T-cell (primary cell): ENCODE measurements at regions not wholly inside any gene's neighbourhood (a gene's known extent, or its start where the extent isn't known, plus 50 kb on each side); places are given as distances from the start of the nearest gene placed in this dataset.

ENCODE experiments used
- ATAC-seq, 4 experiments: fragments of 200-7000 bp in 3 of 4; fragments of 150-1000 bp in 1 of 4; cut with Tn5 transposase; replicated peaks in 1 of 4; 1 replicate in 3 of 4; 2 replicates in 1 of 4; pipeline ENCODE4 v1.10.0; 2021; ENCODE audit warnings: moderate library complexity in 3 of 4, mild to moderate bottlenecking in 2 of 4, moderate number of reproducible peaks in 1 of 4
- CTCF ChIA-PET, 2 donors: fragments of 300-600 bp; sonication (Branson Sonifier 250); formaldehyde crosslinking; loops; one replicate each; lab custom pipeline; 2022; ENCODE audit warnings: antibody characterized with exemption in 2 of 2; lab: Charles Lee
- POLR2A ChIA-PET, 2 donors: fragments of 300-600 bp; sonication (Branson Sonifier 250); formaldehyde crosslinking; loops; one replicate each; lab custom pipeline; 2022; ENCODE audit warnings: antibody characterized with exemption in 2 of 2; lab: Charles Lee
- DNase-seq, 35 experiments: peaks; one replicate each; pipeline versions ENCODE4 v3.0.0 to v3.0.0-alpha.2; 2013 to 2023
- H3K27ac ChIP-seq: one replicate; pipeline ENCODE4 v1.5.1; 2013; ENCODE audit warnings: low read length
- H3K27me3 ChIP-seq, 2 experiments: replicated peaks in 1 of 2; 1 replicate in 1 of 2; 2 replicates in 1 of 2; pipeline versions ENCODE4 v1.6.1 to v1.7.0; 2013; ENCODE audit warnings: low read length in 1 of 2, mixed read lengths in 1 of 2; ENCODE audit not compliant: control insufficient read depth in 2 of 2, insufficient read depth in 2 of 2; ENCODE audit errors: extremely low read depth in 1 of 2
- H3K36me3 ChIP-seq, 2 donors: 1 replicate in 1 of 2; 2 replicates in 1 of 2; pipeline versions ENCODE4 v1.6.1 to v1.7.0; 2013; ENCODE audit warnings: low read length in 1 of 2; ENCODE audit not compliant: control insufficient read depth in 2 of 2, insufficient read depth in 1 of 2; ENCODE audit errors: extremely low read depth in 1 of 2
- H3K4me1 ChIP-seq, 2 experiments: 1 replicate in 1 of 2; 2 replicates in 1 of 2; pipeline versions ENCODE4 v1.6.1 to v1.7.0; 2013; ENCODE audit warnings: low read length in 2 of 2, mixed read lengths in 1 of 2; ENCODE audit not compliant: insufficient read depth in 2 of 2, control insufficient read depth in 1 of 2; ENCODE audit errors: extremely low read depth in 1 of 2
- H3K4me3 ChIP-seq, 2 donors: 1 replicate in 1 of 2; 2 replicates in 1 of 2; pipeline versions ENCODE4 v1.5.1 to v1.7.0; 2013; ENCODE audit warnings: mild to moderate bottlenecking in 2 of 2, low read length in 1 of 2, moderate library complexity in 1 of 2; ENCODE audit not compliant: control insufficient read depth in 1 of 2; ENCODE audit errors: extremely low read depth in 1 of 2
- H3K9me3 ChIP-seq: 2 replicates; pipeline ENCODE4 v1.7.0; 2013
- H3K27ac Mint-ChIP-seq, 2 donors: one replicate each; pipeline ENCODE4 v1.8.0; 2020 to 2021; ENCODE audit warnings: mild to moderate bottlenecking in 2 of 2, mixed read lengths in 2 of 2
- H3K27me3 Mint-ChIP-seq, 2 donors: one replicate each; pipeline ENCODE4 v1.8.0; 2021 to 2022; ENCODE audit warnings: mixed read lengths in 2 of 2
- H3K36me3 Mint-ChIP-seq: one replicate; pipeline ENCODE4 v1.8.0; 2021; ENCODE audit warnings: mixed read lengths
- H3K4me1 Mint-ChIP-seq, 3 donors: one replicate each; pipeline ENCODE4 v1.8.0; 2020 to 2022; ENCODE audit warnings: mixed read lengths in 3 of 3, mild to moderate bottlenecking in 1 of 3
- H3K4me3 Mint-ChIP-seq, 3 donors: one replicate each; pipeline ENCODE4 v1.8.0; 2020 to 2022; ENCODE audit warnings: mild to moderate bottlenecking in 3 of 3, mixed read lengths in 3 of 3, moderate library complexity in 3 of 3
- H3K9me3 Mint-ChIP-seq, 3 donors: one replicate each; pipeline ENCODE4 v1.8.0; 2020 to 2022; ENCODE audit warnings: mixed read lengths in 3 of 3
- WGBS: methylation state at CpG from one replicate; pipeline ENCODE4 v1.1.5; 2013; ENCODE audit warnings: missing lambda C conversion rate; ENCODE audit not compliant: insufficient coverage; 5-methylcytosine and 5-hydroxymethylcytosine counted together

- Histone ChIP-seq H3K27me3 (peaks cover 0 to 3% of the 10 kb centered on the region in 2 experiments), H3K36me3 (no peaks in the 10 kb centered on the region), H3K27ac (no peak overlapping the region), H3K4me1 (no peaks in the 10 kb centered on the region), H3K4me3 (no peak overlapping the region), H3K9me3 (no peaks in the 10 kb centered on the region)
- no peak overlapping the region for H3K27ac Mint-ChIP-seq
- CTCF ChIA-PET = no interaction called here
- ATAC-seq = no peak
- no peaks in the 10 kb centered on the region for H3K36me3 Mint-ChIP-seq
- H3K9me3 Mint-ChIP-seq = peaks cover 0 to 11% (median 0%) of the 10 kb centered on the region in 3 donors
- WGBS = no CpG with 5 or more reads among the region's 1 CpG
- POLR2A ChIA-PET = no interaction called here
- H3K4me3 Mint-ChIP-seq = no peak overlapping the region
- H3K4me1 Mint-ChIP-seq = no peaks in the 10 kb centered on the region
- peaks cover 8 to 9% of the 10 kb centered on the region in 2 donors for H3K27me3 Mint-ChIP-seq
- no peak for DNase-seq
Observed at GRCh38 chr1:57512386-57512785, 88.5 kb upstream of the DAB1 start.

DNA sequence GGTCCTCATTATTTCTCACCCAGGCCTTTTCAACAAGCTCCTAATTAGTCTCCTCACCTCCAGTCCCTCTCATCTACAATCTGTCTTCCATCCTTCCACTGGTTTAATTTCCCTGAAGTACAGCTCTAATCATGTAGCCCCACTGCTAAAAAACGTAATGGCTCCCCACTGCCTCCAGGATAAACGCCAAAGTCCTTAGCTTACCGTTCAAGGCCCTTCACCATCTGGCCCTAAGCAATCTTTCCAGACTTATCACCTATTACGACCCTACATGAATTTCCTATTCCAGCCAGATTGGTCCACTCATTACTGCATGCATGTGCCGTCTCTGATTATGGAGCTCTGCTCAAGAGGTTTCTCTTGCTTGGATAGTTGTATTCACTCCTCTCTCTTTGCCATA, 83.1 kb upstream of the DAB1 start:
- ATAC-seq (no peak), DNase-seq (no peak)
- H3K27me3 ChIP-seq = no peaks in the 10 kb centered on the region
- POLR2A ChIA-PET = no interaction called here
- Mint-ChIP-seq H3K4me1 (no peaks in the 10 kb centered on the region), H3K36me3 (no peaks in the 10 kb centered on the region), H3K4me3 (no peak overlapping the region), H3K9me3 (peaks cover 0 to 17% (median 0%) of the 10 kb centered on the region in 3 donors), H3K27me3 (no peaks in the 10 kb centered on the region), H3K27ac (no peak overlapping the region)
- H3K4me1 ChIP-seq = no peaks in the 10 kb centered on the region
- CTCF ChIA-PET = no interaction called here
- no peak overlapping the region for H3K27ac ChIP-seq
- H3K9me3 ChIP-seq = no peaks in the 10 kb centered on the region
- WGBS = 62% methylated on average over 5 of the region's 5 CpGs
- no peaks in the 10 kb centered on the region for H3K36me3 ChIP-seq
- H3K4me3 ChIP-seq = no peak overlapping the region

DNA sequence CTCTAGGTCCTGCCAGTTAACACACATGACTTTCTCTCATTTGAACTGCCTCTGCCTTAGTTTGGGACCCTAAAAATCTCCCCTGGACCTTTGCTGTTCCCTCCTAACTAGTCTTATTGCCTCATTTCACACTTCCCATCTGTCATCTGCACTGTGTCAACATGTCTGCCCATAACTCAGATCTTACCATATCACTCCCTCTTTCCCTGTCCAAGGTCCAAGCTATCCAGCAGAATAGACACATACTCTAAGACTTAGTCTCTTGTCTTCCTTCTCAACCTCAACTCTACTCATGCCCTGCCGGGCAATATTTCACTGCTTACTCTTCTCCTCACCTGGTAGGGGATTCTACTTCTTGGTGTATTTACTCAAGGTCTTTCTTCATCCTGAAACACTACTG, 79.5 kb upstream of the DAB1 start:
- H3K9me3 Mint-ChIP-seq = peaks cover 0 to 20% (median 0%) of the 10 kb centered on the region in 3 donors
- no peaks in the 10 kb centered on the region for H3K4me1 Mint-ChIP-seq
- CTCF ChIA-PET = no interaction called here
- no peaks in the 10 kb centered on the region for H3K36me3 ChIP-seq
- no peak overlapping the region for H3K27ac Mint-ChIP-seq
- POLR2A ChIA-PET = no interaction called here
- no peak for ATAC-seq
- no peak overlapping the region for H3K4me3 Mint-ChIP-seq
- peaks cover 0 to 3% of the 10 kb centered on the region in 2 donors for H3K27me3 Mint-ChIP-seq
- DNase-seq = no peak
- no peak overlapping the region for H3K4me3 ChIP-seq
- no peaks in the 10 kb centered on the region for H3K27me3 ChIP-seq
- H3K4me1 ChIP-seq = no peaks in the 10 kb centered on the region
- no peaks in the 10 kb centered on the region for H3K36me3 Mint-ChIP-seq
- no peak overlapping the region for H3K27ac ChIP-seq
- WGBS = no CpG with 5 or more reads among the region's 1 CpG
- H3K9me3 ChIP-seq = no peaks in the 10 kb centered on the region

DNA sequence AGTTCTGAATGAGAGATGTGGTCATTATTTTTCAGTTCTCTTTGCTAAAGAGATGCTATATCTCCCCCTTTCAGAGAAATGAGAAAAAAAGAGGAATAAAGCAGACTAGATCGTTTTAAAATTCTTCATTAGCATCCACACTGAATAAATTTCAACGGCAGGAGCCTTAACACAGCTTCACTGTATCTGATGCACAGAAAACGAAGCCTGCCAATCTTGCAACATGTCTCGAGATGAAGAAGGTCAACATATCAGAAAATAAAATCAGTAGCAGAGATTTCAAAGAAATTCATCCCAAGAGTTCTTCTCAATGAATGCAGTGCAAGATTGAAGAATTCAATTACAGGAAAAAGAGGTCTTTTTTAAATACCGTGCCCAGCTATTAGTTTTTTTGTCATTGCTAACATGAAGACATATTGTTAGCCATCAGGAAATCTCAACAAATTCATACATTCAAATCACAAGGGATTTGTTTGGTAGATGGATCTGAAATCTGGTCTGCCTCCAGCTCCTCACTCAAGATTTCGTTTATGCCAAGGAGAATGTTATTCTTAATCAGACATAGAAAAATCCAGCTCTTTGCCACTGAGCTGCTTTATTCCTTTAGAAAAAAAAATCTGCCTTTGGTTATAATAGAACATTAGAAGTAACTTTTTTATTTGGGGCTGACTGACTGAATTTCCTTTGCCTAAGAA, 76.4 kb upstream of the DAB1 start:
- no peak overlapping the region for H3K4me3 ChIP-seq
- ChIA-PET POLR2A (no interaction called here), CTCF (no interaction called here)
- Mint-ChIP-seq H3K4me3 (no peak overlapping the region), H3K9me3 (peaks cover 0 to 12% (median 0%) of the 10 kb centered on the region in 3 donors), H3K36me3 (no peaks in the 10 kb centered on the region), H3K27ac (no peak overlapping the region), H3K4me1 (no peaks in the 10 kb centered on the region), H3K27me3 (peaks cover 4 to 10% of the 10 kb centered on the region in 2 donors)
- 100% methylated on average over 1 of the region's 6 CpGs for WGBS
- H3K36me3 ChIP-seq = no peaks in the 10 kb centered on the region
- ATAC-seq = no peak
- no peak overlapping the region for H3K27ac ChIP-seq
- no peaks in the 10 kb centered on the region for H3K9me3 ChIP-seq
- DNase-seq = no peak
- no peaks in the 10 kb centered on the region for H3K4me1 ChIP-seq
- no peaks in the 10 kb centered on the region for H3K27me3 ChIP-seq

DNA sequence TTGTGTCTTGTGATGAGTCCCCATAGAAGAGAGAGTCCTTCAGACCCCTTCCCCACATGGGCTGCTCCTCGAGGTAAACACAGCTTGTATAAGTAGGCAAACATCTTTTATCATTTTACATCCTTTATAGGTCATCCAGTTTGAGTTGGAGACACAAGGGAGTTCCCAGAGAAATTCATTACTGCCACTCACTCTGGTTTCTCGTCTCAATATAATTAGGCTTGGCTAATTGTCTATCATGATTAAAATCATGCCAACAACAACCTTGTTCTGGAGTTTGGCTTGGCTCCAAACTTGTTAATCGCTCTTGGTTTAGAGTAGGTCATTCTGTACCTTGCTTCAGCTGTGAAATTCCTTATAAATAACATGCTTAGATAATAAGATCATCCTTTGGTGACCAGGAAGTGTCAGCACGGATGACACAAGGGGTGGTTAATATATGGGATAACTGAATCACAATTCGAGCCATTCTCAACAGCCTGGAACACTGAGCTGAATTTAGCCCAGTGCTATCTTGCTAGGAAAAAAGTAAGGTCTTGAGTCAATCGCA, 70.7 kb upstream of the DAB1 start:
- Mint-ChIP-seq H3K36me3 (no peaks in the 10 kb centered on the region), H3K9me3 (peaks cover 0 to 15% (median 0%) of the 10 kb centered on the region in 3 donors), H3K27me3 (peaks cover 4 to 7% of the 10 kb centered on the region in 2 donors), H3K4me1 (no peaks in the 10 kb centered on the region), H3K4me3 (no peak overlapping the region), H3K27ac (no peak overlapping the region)
- Histone ChIP-seq H3K4me1 (no peaks in the 10 kb centered on the region), H3K36me3 (no peaks in the 10 kb centered on the region), H3K4me3 (no peak overlapping the region), H3K27me3 (no peaks in the 10 kb centered on the region), H3K27ac (no peak overlapping the region), H3K9me3 (no peaks in the 10 kb centered on the region)
- no CpG with 5 or more reads among the region's 6 CpGs for WGBS
- no peak for DNase-seq
- ChIA-PET CTCF (no interaction called here), POLR2A (no interaction called here)
- ATAC-seq = no peak

- DNase-seq = no peak
- no peaks in the 10 kb centered on the region for H3K9me3 ChIP-seq
- no peak overlapping the region for H3K4me3 ChIP-seq
- Mint-ChIP-seq H3K36me3 (no peaks in the 10 kb centered on the region), H3K4me1 (no peaks in the 10 kb centered on the region), H3K27ac (no peak overlapping the region), H3K4me3 (no peak overlapping the region), H3K9me3 (peaks cover 0 to 6% (median 0%) of the 10 kb centered on the region in 3 donors), H3K27me3 (peaks cover 0 to 4% of the 10 kb centered on the region in 2 donors)
- H3K27me3 ChIP-seq = no peaks in the 10 kb centered on the region
- ChIA-PET POLR2A (interaction anchor here in 1 of 2 donors (0.6 kb wide), 1 partner anchor 93 kb away, joined by 3 read pairs; no protein-coding TSS in a partner anchor), CTCF (no interaction called here)
- H3K36me3 ChIP-seq = no peaks in the 10 kb centered on the region
- H3K4me1 ChIP-seq = no peaks in the 10 kb centered on the region
- no peak for ATAC-seq
- 40% methylated on average over 2 of the region's 5 CpGs for WGBS
- H3K27ac ChIP-seq = no peak overlapping the region
Observed at GRCh38 chr1:57492586-57493226, 68.8 kb upstream of the DAB1 start.
